AG09319 (cell line): ENCODE measurements at regions not wholly inside any gene's neighbourhood (a gene's known extent, or its start where the extent isn't known, plus 50 kb on each side); places are given as distances from the start of the nearest gene placed in this dataset.
"Not testable (repeated sequence)": the region's sequence is repeated elsewhere in the genome, so short reads cannot be mapped to it uniquely, and the experiment has no call there.

Source experiments
- DNase-seq: peaks from one replicate; pipeline ENCODE4 v3.0.0-alpha.2; 2010; ENCODE audit warnings: low read depth; ENCODE audit errors: extremely low read depth
- CTCF ChIP-seq: IDR thresholded peaks from 2 replicates; pipeline ENCODE4 v1.5.1; 2011; ENCODE audit warnings: low read depth, mild to moderate bottlenecking, inconsistent platforms, low read length, moderate library complexity

GRCh38 chr7:115216652-115217051 lies 294.8 kb downstream of the MDFIC start:
- no peak for DNase-seq
- no peak for TF ChIP-seq CTCF

GRCh38 chr7:115211171-115211570 lies 289.3 kb downstream of the MDFIC start:
- no peak for TF ChIP-seq CTCF
- DNase-seq: no peak

GRCh38 chr7:115210552-115210951 lies 288.7 kb downstream of the MDFIC start:
- no peak for TF ChIP-seq CTCF
- DNase-seq: no peak

- DNase-seq: no peak
- TF ChIP-seq CTCF: no peak
These were observed 287.0 kb downstream of the MDFIC start for GRCh38 chr7:115208710-115209560.

- DNase-seq: not testable (repeated sequence)
These were observed 284.5 kb downstream of the MDFIC start for GRCh38 chr7:115206374-115206773.

- TF ChIP-seq CTCF: no peak
- DNase-seq: no peak
These were observed 276.2 kb downstream of the MDFIC start for GRCh38 chr7:115198143-115198542.

GRCh38 chr7:115195208-115195607 lies 273.3 kb downstream of the MDFIC start:
- DNase-seq: no peak
- no peak for TF ChIP-seq CTCF

- TF ChIP-seq CTCF: no peak
- DNase-seq: no peak
These were observed 269.6 kb downstream of the MDFIC start for GRCh38 chr7:115191526-115191925.
